Upper lobe of left lung (tissue), 4 donors: ENCODE measurements at regions not wholly inside any gene's neighbourhood (a gene's known extent, or its start where the extent isn't known, plus 50 kb on each side); places are given as distances from the start of the nearest gene placed in this dataset.

Experiments
- CTCF ChIP-seq, 6 experiments: fragments of 450-650 bp in 4 of 6; fragments of 200-600 bp in 2 of 6; sonication (generic) in 2 of 6; IDR thresholded peaks; one replicate each; pipeline ENCODE4 v1.5.1; 2016 to 2019; ENCODE audit warnings: antibody characterized with exemption in 6 of 6
- POLR2A ChIP-seq, 4 donors: fragments of 450-650 bp; IDR thresholded peaks; one replicate each; pipeline ENCODE4 v1.5.1; 2016 to 2017; ENCODE audit warnings: antibody characterized with exemption in 4 of 4, mild to moderate bottlenecking in 2 of 4

- TF ChIP-seq CTCF (IDR thresholded peaks at IDR 0.05) (no peak), POLR2A (IDR thresholded peaks at IDR 0.05) (no peak)
Observed at GRCh38 chr1:60222360-60223115, 149.0 kb upstream of the C1orf87 start.
